Neural crest cell (in vitro differentiated cells): ENCODE measurements at regions not wholly inside any gene's neighbourhood (a gene's known extent, or its start where the extent isn't known, plus 50 kb on each side); places are given as distances from the start of the nearest gene placed in this dataset.

Experiments
- DNase-seq: peaks from one replicate; pipeline ENCODE4 v3.0.0; 2021; ENCODE audit warnings: low read depth, mixed read lengths, low spot score
- H3K27ac Mint-ChIP-seq: one replicate; pipeline ENCODE4 v1.8.0; 2021; ENCODE audit warnings: mild to moderate bottlenecking, mixed read lengths; ENCODE audit not compliant: unreplicated experiment
- H3K27me3 Mint-ChIP-seq: 2 replicates; pipeline ENCODE4 v1.8.0; 2021; ENCODE audit warnings: low read depth, mild to moderate bottlenecking, mixed read lengths
- H3K36me3 Mint-ChIP-seq: 2 replicates; pipeline ENCODE4 v1.8.0; 2021; ENCODE audit warnings: low read depth, mild to moderate bottlenecking, mixed read lengths
- H3K4me1 Mint-ChIP-seq: 2 replicates; pipeline ENCODE4 v1.8.0; 2021; ENCODE audit warnings: mixed read lengths
- H3K4me3 Mint-ChIP-seq: one replicate; pipeline ENCODE4 v1.8.0; 2021; ENCODE audit warnings: mild to moderate bottlenecking, mixed read lengths
- H3K9me3 Mint-ChIP-seq: 2 replicates; pipeline ENCODE4 v1.8.0; 2021; ENCODE audit warnings: mixed read lengths
- CTCF ChIP-seq: fragments of 200-600 bp; sonication (generic); conservative IDR thresholded peaks from 2 replicates; pipeline ENCODE4 v1.5.0; 2021; ENCODE audit warnings: antibody characterized with exemption, mild to moderate bottlenecking

- no peaks in the 10 kb centered on the region for H3K27me3 Mint-ChIP-seq
- DNase-seq, result no peak
- no peak overlapping the region for H3K4me3 Mint-ChIP-seq
- no peak overlapping the region for H3K27ac Mint-ChIP-seq
- no peaks in the 10 kb centered on the region for H3K9me3 Mint-ChIP-seq
- H3K4me1 Mint-ChIP-seq, result peaks cover 19% of the 10 kb centered on the region
- TF ChIP-seq CTCF, result no peak
- no peaks in the 10 kb centered on the region for H3K36me3 Mint-ChIP-seq
Measured at GRCh38 chr4:30972542-30972941, 252.4 kb downstream of the PCDH7 start.

GRCh38 chr4:30973993-30974392 is 253.8 kb downstream of the PCDH7 start:
- Mint-ChIP-seq H3K36me3 (no peaks in the 10 kb centered on the region), H3K4me3 (no peak overlapping the region), H3K27ac (no peak overlapping the region), H3K27me3 (no peaks in the 10 kb centered on the region), H3K9me3 (no peaks in the 10 kb centered on the region), H3K4me1 (peaks cover 15% of the 10 kb centered on the region)
- TF ChIP-seq CTCF, result no peak
- no peak for DNase-seq

GRCh38 chr4:30979402-30979801 is 259.2 kb downstream of the PCDH7 start:
- Mint-ChIP-seq H3K4me1 (peaks cover 6% of the 10 kb centered on the region), H3K36me3 (no peaks in the 10 kb centered on the region), H3K4me3 (no peak overlapping the region), H3K27ac (no peak overlapping the region), H3K27me3 (no peaks in the 10 kb centered on the region), H3K9me3 (peaks cover 2% of the 10 kb centered on the region)
- no peak for DNase-seq
- no peak for TF ChIP-seq CTCF

GRCh38 chr4:30989508-30989907 is 269.3 kb downstream of the PCDH7 start:
- no peak overlapping the region for H3K27ac Mint-ChIP-seq
- peaks cover 5% of the 10 kb centered on the region for H3K9me3 Mint-ChIP-seq
- no peaks in the 10 kb centered on the region for H3K27me3 Mint-ChIP-seq
- TF ChIP-seq CTCF, result no peak
- H3K4me1 Mint-ChIP-seq, result no peaks in the 10 kb centered on the region
- no peak overlapping the region for H3K4me3 Mint-ChIP-seq
- H3K36me3 Mint-ChIP-seq, result no peaks in the 10 kb centered on the region
- no peak for DNase-seq

- peaks cover under 1% of the 10 kb centered on the region for H3K4me1 Mint-ChIP-seq
- no peak for DNase-seq
- H3K4me3 Mint-ChIP-seq, result no peak overlapping the region
- H3K36me3 Mint-ChIP-seq, result peaks cover 2% of the 10 kb centered on the region
- H3K27me3 Mint-ChIP-seq, result no peaks in the 10 kb centered on the region
- H3K27ac Mint-ChIP-seq, result no peak overlapping the region
- TF ChIP-seq CTCF, result no peak
- H3K9me3 Mint-ChIP-seq, result peaks cover 4% of the 10 kb centered on the region
Measured at GRCh38 chr4:30996841-30997240, 276.7 kb downstream of the PCDH7 start.

- DNase-seq, result no peak
- Mint-ChIP-seq H3K27me3 (no peaks in the 10 kb centered on the region), H3K4me1 (peaks cover 8% of the 10 kb centered on the region), H3K36me3 (no peaks in the 10 kb centered on the region), H3K9me3 (no peaks in the 10 kb centered on the region), H3K4me3 (no peak overlapping the region), H3K27ac (no peak overlapping the region)
- TF ChIP-seq CTCF, result no peak
Measured at GRCh38 chr4:31005037-31005436, 284.9 kb downstream of the PCDH7 start.
